Activated CD4-positive, alpha-beta T cell treated with anti-CD3 and anti-CD28 coated beads for 36 hours (primary cell): ENCODE measurements at regions not wholly inside any gene's neighbourhood (a gene's known extent, or its start where the extent isn't known, plus 50 kb on each side); places are given as distances from the start of the nearest gene placed in this dataset.

Experiments
- ATAC-seq: fragments of 200-7000 bp; cut with Tn5 transposase; one replicate; pipeline ENCODE4 v1.10.0; 2021; ENCODE audit warnings: mild to moderate bottlenecking, moderate library complexity
- CTCF ChIA-PET: fragments of 350-600 bp; sonication (Branson Sonifier 250); formaldehyde crosslinking; loops from one replicate; lab custom pipeline; 2021; ENCODE audit warnings: antibody characterized with exemption; lab: Charles Lee
- POLR2A ChIA-PET: fragments of 350-600 bp; sonication (Branson Sonifier 250); formaldehyde crosslinking; loops from one replicate; lab custom pipeline; 2021; ENCODE audit warnings: antibody characterized with exemption, inconsistent platforms; lab: Charles Lee
- DNase-seq: peaks from one replicate; pipeline ENCODE4 v3.0.0-alpha.2; 2020
- H3K27ac Mint-ChIP-seq: one replicate; pipeline ENCODE4 v1.8.0; 2021; ENCODE audit warnings: mixed read lengths
- H3K27me3 Mint-ChIP-seq: one replicate; pipeline ENCODE4 v1.8.0; 2021; ENCODE audit warnings: mixed read lengths
- H3K36me3 Mint-ChIP-seq: one replicate; pipeline ENCODE4 v1.8.0; 2021; ENCODE audit warnings: low read depth, mixed read lengths
- H3K4me1 Mint-ChIP-seq: one replicate; pipeline ENCODE4 v1.8.0; 2021; ENCODE audit warnings: mixed read lengths
- H3K4me3 Mint-ChIP-seq: one replicate; pipeline ENCODE4 v1.8.0; 2021; ENCODE audit warnings: mild to moderate bottlenecking, moderate library complexity, mixed read lengths
- H3K9me3 Mint-ChIP-seq: one replicate; pipeline ENCODE4 v1.8.0; 2021; ENCODE audit warnings: low read depth, mixed read lengths
- intact Hi-C, 2 experiments: fragments of 100-400 bp; cut with DNase I in 1 of 2; cut with micrococcal nuclease in 1 of 2; formaldehyde crosslinking; loops; one replicate each; pipeline versions ENCODE4 v1.14.2 to v1.15.1; 2022 to 2024; cut with DNase I, micrococcal nuclease

GRCh38 chr12:127343940-127344339 lies 923.0 kb upstream of the TMEM132C start:
- Mint-ChIP-seq H3K36me3 (no peaks in the 10 kb centered on the region), H3K27me3 (peaks cover 16% of the 10 kb centered on the region), H3K4me3 (no peak overlapping the region), H3K27ac (no peak overlapping the region), H3K4me1 (no peaks in the 10 kb centered on the region), H3K9me3 (peaks cover 10% of the 10 kb centered on the region)
- intact Hi-C loops = no loop called here
- CTCF ChIA-PET = no interaction called here
- POLR2A ChIA-PET = no interaction called here
- DNase-seq (no peak), ATAC-seq (no peak)

GRCh38 chr12:127351481-127352010 lies 915.4 kb upstream of the TMEM132C start:
- ATAC-seq (no peak), DNase-seq (no peak)
- Mint-ChIP-seq H3K9me3 (peaks cover 13% of the 10 kb centered on the region), H3K36me3 (no peaks in the 10 kb centered on the region), H3K4me3 (no peak overlapping the region), H3K4me1 (no peaks in the 10 kb centered on the region), H3K27ac (no peak overlapping the region), H3K27me3 (peaks cover under 1% of the 10 kb centered on the region)
- intact Hi-C loops = no loop called here
- ChIA-PET POLR2A (no interaction called here), CTCF (interaction anchor here (0.6 kb wide), 1 partner anchor 25 kb away, joined by 3 read pairs; no protein-coding TSS in a partner anchor)

GRCh38 chr12:127355061-127355841 lies 911.7 kb upstream of the TMEM132C start:
- ChIA-PET POLR2A (no interaction called here), CTCF (no interaction called here)
- no peak overlapping the region for H3K4me3 Mint-ChIP-seq
- no peaks in the 10 kb centered on the region for H3K27me3 Mint-ChIP-seq
- H3K9me3 Mint-ChIP-seq = peaks cover 7% of the 10 kb centered on the region
- H3K4me1 Mint-ChIP-seq = no peaks in the 10 kb centered on the region
- H3K36me3 Mint-ChIP-seq = no peaks in the 10 kb centered on the region
- intact Hi-C loops = no loop called here
- DNase-seq = peak; percentile 5
- no peak overlapping the region for H3K27ac Mint-ChIP-seq
- ATAC-seq = no peak

GRCh38 chr12:127358888-127359287 lies 908.1 kb upstream of the TMEM132C start:
- CTCF ChIA-PET = interaction anchor here (0.7 kb wide), 1 partner anchor 102 kb away, joined by 3 read pairs; no protein-coding TSS in a partner anchor
- no peaks in the 10 kb centered on the region for H3K4me1 Mint-ChIP-seq
- POLR2A ChIA-PET = no interaction called here
- no peak overlapping the region for H3K27ac Mint-ChIP-seq
- no peaks in the 10 kb centered on the region for H3K9me3 Mint-ChIP-seq
- ATAC-seq (no peak), DNase-seq (no peak)
- H3K27me3 Mint-ChIP-seq = no peaks in the 10 kb centered on the region
- no peaks in the 10 kb centered on the region for H3K36me3 Mint-ChIP-seq
- H3K4me3 Mint-ChIP-seq = no peak overlapping the region
- intact Hi-C loops = no loop called here

GRCh38 chr12:127360580-127360979 lies 906.4 kb upstream of the TMEM132C start:
- Mint-ChIP-seq H3K27ac (no peak overlapping the region), H3K4me1 (no peaks in the 10 kb centered on the region), H3K36me3 (no peaks in the 10 kb centered on the region), H3K27me3 (peaks cover 3% of the 10 kb centered on the region), H3K4me3 (no peak overlapping the region), H3K9me3 (peaks cover 6% of the 10 kb centered on the region)
- POLR2A ChIA-PET = no interaction called here
- intact Hi-C loops = no loop called here
- DNase-seq (no peak), ATAC-seq (no peak)
- CTCF ChIA-PET = no interaction called here

- POLR2A ChIA-PET = no interaction called here
- intact Hi-C loops = no loop called here
- no peak for DNase-seq
- no peak overlapping the region for H3K4me3 Mint-ChIP-seq
- peaks cover 6% of the 10 kb centered on the region for H3K9me3 Mint-ChIP-seq
- H3K4me1 Mint-ChIP-seq = no peaks in the 10 kb centered on the region
- CTCF ChIA-PET = interaction anchor here (1.0 kb wide), 1 partner anchor 20 kb away, joined by 3 read pairs; no protein-coding TSS in a partner anchor
- peaks cover 3% of the 10 kb centered on the region for H3K27me3 Mint-ChIP-seq
- no peak for ATAC-seq
- no peak overlapping the region for H3K27ac Mint-ChIP-seq
- H3K36me3 Mint-ChIP-seq = no peaks in the 10 kb centered on the region
These were observed 904.8 kb upstream of the TMEM132C start for GRCh38 chr12:127362121-127362520.

GRCh38 chr12:127363392-127363791 lies 903.6 kb upstream of the TMEM132C start:
- Mint-ChIP-seq H3K4me1 (no peaks in the 10 kb centered on the region), H3K27me3 (peaks cover 3% of the 10 kb centered on the region), H3K36me3 (no peaks in the 10 kb centered on the region), H3K9me3 (peaks cover 6% of the 10 kb centered on the region), H3K27ac (no peak overlapping the region), H3K4me3 (no peak overlapping the region)
- CTCF ChIA-PET = interaction anchor here (0.6 kb wide), 1 partner anchor 1853 kb away, joined by 3 read pairs; no protein-coding TSS in a partner anchor
- no peak for DNase-seq
- POLR2A ChIA-PET = no interaction called here
- no peak for ATAC-seq
- intact Hi-C loops = no loop called here

- ChIA-PET POLR2A (no interaction called here), CTCF (interaction anchor here (1.4 kb wide), 1 partner anchor 8 kb away, joined by 5 read pairs; no protein-coding TSS in a partner anchor)
- Mint-ChIP-seq H3K4me3 (no peak overlapping the region), H3K27me3 (peaks cover 12% of the 10 kb centered on the region), H3K36me3 (no peaks in the 10 kb centered on the region), H3K9me3 (no peaks in the 10 kb centered on the region), H3K4me1 (no peaks in the 10 kb centered on the region), H3K27ac (no peak overlapping the region)
- intact Hi-C loops = no loop called here
- ATAC-seq = no peak
- no peak for DNase-seq
These were observed 893.4 kb upstream of the TMEM132C start for GRCh38 chr12:127373559-127373958.

GRCh38 chr12:127374447-127374846 lies 892.5 kb upstream of the TMEM132C start:
- H3K27me3 Mint-ChIP-seq = peaks cover 12% of the 10 kb centered on the region
- H3K4me3 Mint-ChIP-seq = no peak overlapping the region
- no peak for DNase-seq
- H3K36me3 Mint-ChIP-seq = no peaks in the 10 kb centered on the region
- intact Hi-C loops = no loop called here
- H3K9me3 Mint-ChIP-seq = no peaks in the 10 kb centered on the region
- no peak overlapping the region for H3K27ac Mint-ChIP-seq
- POLR2A ChIA-PET = no interaction called here
- no peak for ATAC-seq
- H3K4me1 Mint-ChIP-seq = no peaks in the 10 kb centered on the region
- CTCF ChIA-PET = no interaction called here

GRCh38 chr12:127381043-127381668 lies 885.8 kb upstream of the TMEM132C start:
- no peaks in the 10 kb centered on the region for H3K36me3 Mint-ChIP-seq
- H3K27me3 Mint-ChIP-seq = peaks cover 7% of the 10 kb centered on the region
- no peak overlapping the region for H3K4me3 Mint-ChIP-seq
- no peaks in the 10 kb centered on the region for H3K9me3 Mint-ChIP-seq
- peak; percentile 53 for ATAC-seq
- H3K27ac Mint-ChIP-seq = no peak overlapping the region
- CTCF ChIA-PET = interaction anchor here (0.6 to 1.9 kb wide), 10 partner anchors 8 to 597 kb away, joined by 3 to 14 read pairs (median 3); no protein-coding TSS in a partner anchor
- intact Hi-C loops = loop anchor here (1.0 to 2.0 kb wide), 5 partner anchors 101 to 1312 kb away; no protein-coding TSS in a partner anchor
- POLR2A ChIA-PET = no interaction called here
- peak; percentile 65 for DNase-seq
- no peaks in the 10 kb centered on the region for H3K4me1 Mint-ChIP-seq

- intact Hi-C loops = loop anchor here (1.0 to 2.0 kb wide), 5 partner anchors 101 to 1313 kb away; no protein-coding TSS in a partner anchor
- H3K4me3 Mint-ChIP-seq = no peak overlapping the region
These were observed 885.3 kb upstream of the TMEM132C start for GRCh38 chr12:127381681-127382080.

More at GRCh38 chr12:127381681-127382080, 885.3 kb upstream of the TMEM132C start:
- peaks cover 7% of the 10 kb centered on the region for H3K27me3 Mint-ChIP-seq
- H3K4me1 Mint-ChIP-seq = no peaks in the 10 kb centered on the region
- ChIA-PET CTCF (interaction anchor here (0.6 to 1.9 kb wide), 10 partner anchors 9 to 598 kb away, joined by 3 to 14 read pairs (median 3); no protein-coding TSS in a partner anchor), POLR2A (no interaction called here)
- no peaks in the 10 kb centered on the region for H3K36me3 Mint-ChIP-seq
- no peak for ATAC-seq
- DNase-seq = no peak
- H3K9me3 Mint-ChIP-seq = no peaks in the 10 kb centered on the region
- H3K27ac Mint-ChIP-seq = no peak overlapping the region
